ENCODE measurements at regions not wholly inside any gene's neighbourhood (a gene's known extent, or its start where the extent isn't known, plus 50 kb on each side); places are given as distances from the start of the nearest gene placed in this dataset.

GRCh38 chr10:36385693-36386092, 739.7 kb upstream of the ANKRD30A start:
- no peak for TF ChIP-seq CTCF (IDR thresholded peaks at IDR 0.05; ENCODE audit: unreplicated experiment)
- Mint-ChIP-seq H3K9me3 (ENCODE audit: unreplicated experiment) (no peaks in the 10 kb centered on the region), H3K4me1 (ENCODE audit: unreplicated experiment) (peaks cover 2% of the 10 kb centered on the region), H3K27me3 (ENCODE audit: unreplicated experiment) (peaks cover 1% of the 10 kb centered on the region), H3K36me3 (ENCODE audit: low read depth, unreplicated experiment) (no peaks in the 10 kb centered on the region), H3K27ac (ENCODE audit: unreplicated experiment) (no peak overlapping the region), H3K4me3 (ENCODE audit: unreplicated experiment) (no peak overlapping the region)
- no peak for DNase-seq (ENCODE audit: low spot score)

- Mint-ChIP-seq H3K27ac (ENCODE audit: unreplicated experiment) (no peak overlapping the region), H3K9me3 (ENCODE audit: unreplicated experiment) (no peaks in the 10 kb centered on the region), H3K27me3 (ENCODE audit: unreplicated experiment) (peaks cover 1% of the 10 kb centered on the region), H3K36me3 (ENCODE audit: low read depth, unreplicated experiment) (no peaks in the 10 kb centered on the region), H3K4me1 (ENCODE audit: unreplicated experiment) (peaks cover 2% of the 10 kb centered on the region), H3K4me3 (ENCODE audit: unreplicated experiment) (no peak overlapping the region)
- DNase-seq (ENCODE audit: low spot score) = no peak
- no peak for TF ChIP-seq CTCF (IDR thresholded peaks at IDR 0.05; ENCODE audit: unreplicated experiment)
Observed at GRCh38 chr10:36383349-36383748, 741.3 kb upstream of the FZD8 start.

- DNase-seq (ENCODE audit: low spot score) = no peak
- TF ChIP-seq CTCF (IDR thresholded peaks at IDR 0.05; ENCODE audit: unreplicated experiment) = no peak
- Mint-ChIP-seq H3K4me3 (ENCODE audit: unreplicated experiment) (no peak overlapping the region), H3K27ac (ENCODE audit: unreplicated experiment) (no peak overlapping the region), H3K4me1 (ENCODE audit: unreplicated experiment) (peaks cover 2% of the 10 kb centered on the region), H3K27me3 (ENCODE audit: unreplicated experiment) (peaks cover 1% of the 10 kb centered on the region), H3K9me3 (ENCODE audit: unreplicated experiment) (no peaks in the 10 kb centered on the region), H3K36me3 (ENCODE audit: low read depth, unreplicated experiment) (no peaks in the 10 kb centered on the region)
Observed at GRCh38 chr10:36381748-36382147, 739.7 kb upstream of the FZD8 start.

- no peak for TF ChIP-seq CTCF (IDR thresholded peaks at IDR 0.05; ENCODE audit: unreplicated experiment)
- Mint-ChIP-seq H3K4me3 (ENCODE audit: unreplicated experiment) (no peak overlapping the region), H3K27me3 (ENCODE audit: unreplicated experiment) (peaks cover 1% of the 10 kb centered on the region)
Observed at GRCh38 chr10:36380538-36380937, 738.4 kb upstream of the FZD8 start.

GRCh38 chr10:36375107-36375506, 733.0 kb upstream of the FZD8 start:
- Mint-ChIP-seq H3K4me3 (ENCODE audit: unreplicated experiment) (no peak overlapping the region), H3K27ac (ENCODE audit: unreplicated experiment) (no peak overlapping the region), H3K27me3 (ENCODE audit: unreplicated experiment) (no peaks in the 10 kb centered on the region), H3K4me1 (ENCODE audit: unreplicated experiment) (no peaks in the 10 kb centered on the region), H3K36me3 (ENCODE audit: low read depth, unreplicated experiment) (no peaks in the 10 kb centered on the region), H3K9me3 (ENCODE audit: unreplicated experiment) (no peaks in the 10 kb centered on the region)
- no peak for DNase-seq (ENCODE audit: low spot score)
- TF ChIP-seq CTCF (IDR thresholded peaks at IDR 0.05; ENCODE audit: unreplicated experiment) = no peak

More at GRCh38 chr10:36380538-36380937, 738.4 kb upstream of the FZD8 start:
- H3K9me3 Mint-ChIP-seq (ENCODE audit: unreplicated experiment) = no peaks in the 10 kb centered on the region
- DNase-seq (ENCODE audit: low spot score) = no peak
- H3K36me3 Mint-ChIP-seq (ENCODE audit: low read depth, unreplicated experiment) = no peaks in the 10 kb centered on the region
- no peak overlapping the region for H3K27ac Mint-ChIP-seq (ENCODE audit: unreplicated experiment)
- H3K4me1 Mint-ChIP-seq (ENCODE audit: unreplicated experiment) = peaks cover 2% of the 10 kb centered on the region

Data from endothelial cell (in vitro differentiated cells).